ENCODE measurements at regions not wholly inside any gene's neighbourhood (a gene's known extent, or its start where the extent isn't known, plus 50 kb on each side); places are given as distances from the start of the nearest gene placed in this dataset.

- TF ChIP-seq CTCF (IDR thresholded peaks at IDR 0.05; ENCODE audit: poor library complexity) (no peak), EZH2 (IDR thresholded peaks at IDR 0.05; ENCODE audit: borderline replicate concordance) (no peak), EZH2phosphoT487 (IDR thresholded peaks at IDR 0.05; ENCODE audit: low read depth, severe bottlenecking, unreplicated experiment) (no peak)
These were observed 106.1 kb upstream of the SP8 start for GRCh38 chr7:20892776-20893175.
